Testis (tissue), 2 donors: ENCODE measurements at regions not wholly inside any gene's neighbourhood (a gene's known extent, or its start where the extent isn't known, plus 50 kb on each side); places are given as distances from the start of the nearest gene placed in this dataset.

ENCODE experiments used
- CTCF ChIP-seq, 3 experiments: fragments of 450-650 bp in 2 of 3; fragments of 200-600 bp in 1 of 3; sonication (generic) in 1 of 3; IDR thresholded peaks; one replicate each; pipeline ENCODE4 v1.5.1; 2016 to 2019; ENCODE audit warnings: antibody characterized with exemption in 3 of 3, mild to moderate bottlenecking in 2 of 3, moderate library complexity in 1 of 3
- POLR2A ChIP-seq: fragments of 450-650 bp; IDR thresholded peaks from one replicate; pipeline ENCODE4 v1.6.1; 2017; ENCODE audit warnings: antibody characterized with exemption, mild to moderate bottlenecking, moderate library complexity

- TF ChIP-seq CTCF (IDR thresholded peaks at IDR 0.05) = no peak
- TF ChIP-seq POLR2A = no peak
Observed at GRCh38 chr3:124282751-124283651, 291.1 kb upstream of the ROPN1 start.
